Mesodermal cell (in vitro differentiated cells): ENCODE measurements at regions not wholly inside any gene's neighbourhood (a gene's known extent, or its start where the extent isn't known, plus 50 kb on each side); places are given as distances from the start of the nearest gene placed in this dataset.

Experiments
- H3K27ac ChIP-seq: 2 replicates; pipeline ENCODE4 v1.7.0; 2013; ENCODE audit warnings: mild to moderate bottlenecking, low read depth, low read length, moderate library complexity; ENCODE audit not compliant: severe bottlenecking
- H3K36me3 ChIP-seq: 2 replicates; pipeline ENCODE4 v1.7.1; 2013; ENCODE audit warnings: mild to moderate bottlenecking, low read length, moderate library complexity; ENCODE audit not compliant: control insufficient read depth, insufficient read depth
- H3K4me1 ChIP-seq: one replicate; pipeline ENCODE4 v1.7.1; 2013; ENCODE audit warnings: mild to moderate bottlenecking, low read length; ENCODE audit not compliant: insufficient read depth, control insufficient read depth, poor library complexity, severe bottlenecking
- H3K4me3 ChIP-seq: 2 replicates; pipeline ENCODE4 v1.7.0; 2013; ENCODE audit warnings: low read length, control low read depth, mild to moderate bottlenecking; ENCODE audit not compliant: insufficient read depth, poor library complexity, severe bottlenecking; ENCODE audit errors: extremely low read depth
- H3K9me3 ChIP-seq: 2 replicates; pipeline ENCODE4 v1.7.1; 2013; ENCODE audit warnings: mild to moderate bottlenecking, low read length, moderate library complexity; ENCODE audit not compliant: control insufficient read depth
- WGBS, 2 experiments: methylation state at CpG; one replicate each; pipeline ENCODE4 v1.1.5; 2013; ENCODE audit warnings: missing lambda C conversion rate in 2 of 2; ENCODE audit not compliant: insufficient coverage in 2 of 2; 5-methylcytosine and 5-hydroxymethylcytosine counted together

DNA sequence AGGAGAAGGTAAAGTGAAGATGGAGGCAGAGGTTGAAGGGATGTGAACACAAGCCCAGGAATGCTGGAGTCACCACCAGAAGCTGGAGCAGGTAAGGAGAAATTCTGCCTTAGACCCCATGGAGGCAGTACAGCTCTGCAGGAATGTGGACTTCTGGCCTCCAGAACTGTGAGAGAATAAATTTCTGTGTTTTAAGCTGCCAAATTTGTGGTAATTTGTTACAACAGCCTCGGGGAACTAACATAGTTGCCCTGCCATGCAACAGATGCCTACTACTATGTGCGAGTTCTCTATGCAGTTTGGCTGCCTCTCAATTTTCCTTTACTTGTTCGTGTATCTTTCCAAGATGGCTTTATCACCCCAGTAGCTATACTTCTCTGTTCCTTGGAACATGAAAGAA lies 394.1 kb downstream of the TUSC7 start:
- Histone ChIP-seq H3K4me3 (no peak overlapping the region), H3K9me3 (no peaks in the 10 kb centered on the region), H3K27ac (no peak overlapping the region), H3K4me1 (peaks cover 4% of the 10 kb centered on the region), H3K36me3 (no peaks in the 10 kb centered on the region)
- 90 to 93% methylated on average over 3 of the region's 3 CpGs for WGBS, 2 experiments

DNA sequence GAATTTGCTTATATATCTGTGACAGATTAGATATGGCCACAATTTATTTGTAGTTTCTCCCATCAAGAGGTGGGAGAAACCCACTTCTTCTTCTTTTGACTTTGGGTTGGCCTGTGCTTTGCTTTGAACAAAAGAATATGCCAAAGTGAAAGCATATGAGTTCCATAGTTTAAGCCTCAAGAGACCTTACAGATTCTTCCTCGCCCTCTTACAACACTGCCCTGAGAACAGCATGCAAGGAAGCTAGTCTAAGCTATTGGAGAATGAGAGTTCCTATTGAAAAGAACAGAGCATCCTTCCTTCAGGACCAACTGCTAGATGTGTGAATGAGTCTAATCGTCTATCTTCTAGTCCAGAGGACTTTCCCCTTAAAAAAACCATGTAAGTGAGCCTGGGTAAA lies 394.8 kb downstream of the TUSC7 start:
- WGBS, 2 experiments, result 83% methylated on average over 1 of the region's 2 CpGs; no CpG with 5 or more reads in 1 of the 2 experiments
- no peak overlapping the region for H3K4me3 ChIP-seq
- H3K9me3 ChIP-seq, result no peaks in the 10 kb centered on the region
- no peak overlapping the region for H3K27ac ChIP-seq
- H3K4me1 ChIP-seq, result peaks cover 4% of the 10 kb centered on the region
- no peaks in the 10 kb centered on the region for H3K36me3 ChIP-seq

DNA sequence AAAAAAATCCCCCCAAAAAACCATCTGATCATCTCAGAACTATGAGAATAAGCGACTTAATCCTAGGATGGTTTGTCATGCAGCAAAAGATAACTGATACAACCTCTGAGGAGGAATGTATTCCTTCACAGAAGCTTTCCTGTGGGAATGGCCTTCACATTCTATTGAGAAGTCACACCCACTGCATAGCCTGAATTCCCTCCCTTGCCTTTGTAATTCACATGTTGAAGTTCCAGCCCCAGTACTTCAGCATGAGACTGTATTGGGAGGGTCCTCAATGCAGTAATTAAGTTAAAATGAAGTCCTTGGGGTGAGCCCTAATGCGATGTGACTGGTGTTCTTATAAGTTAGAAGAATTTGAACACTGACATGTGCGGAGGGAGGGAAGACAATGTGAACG lies 395.2 kb downstream of the TUSC7 start:
- Histone ChIP-seq H3K9me3 (no peaks in the 10 kb centered on the region), H3K27ac (no peak overlapping the region), H3K4me1 (peaks cover 4% of the 10 kb centered on the region), H3K36me3 (no peaks in the 10 kb centered on the region), H3K4me3 (no peak overlapping the region)
- WGBS, 2 experiments, result 70 to 100% methylated on average over 1 to 3 of the region's 4 CpGs

GRCh38 chr3:117105686-117106085 lies 396.1 kb downstream of the TUSC7 start:
- no peak overlapping the region for H3K4me3 ChIP-seq
- no peaks in the 10 kb centered on the region for H3K9me3 ChIP-seq
- H3K4me1 ChIP-seq, result peaks cover 4% of the 10 kb centered on the region
- WGBS, 2 experiments, result 75 to 100% methylated on average over 1 to 2 of the region's 5 CpGs
- H3K27ac ChIP-seq, result no peak overlapping the region
- no peaks in the 10 kb centered on the region for H3K36me3 ChIP-seq

GRCh38 chr3:117106396-117106795 lies 396.8 kb downstream of the TUSC7 start:
- no CpG with 5 or more reads among the region's 2 CpGs for WGBS, 2 experiments
- Histone ChIP-seq H3K27ac (no peak overlapping the region), H3K36me3 (no peaks in the 10 kb centered on the region), H3K4me1 (peaks cover 4% of the 10 kb centered on the region), H3K9me3 (no peaks in the 10 kb centered on the region), H3K4me3 (no peak overlapping the region)

- no peaks in the 10 kb centered on the region for H3K9me3 ChIP-seq
- no peaks in the 10 kb centered on the region for H3K36me3 ChIP-seq
- peaks cover 4% of the 10 kb centered on the region for H3K4me1 ChIP-seq
- WGBS, 2 experiments, result 76 to 83% methylated on average over 1 to 2 of the region's 2 CpGs
- no peak overlapping the region for H3K27ac ChIP-seq
- no peak overlapping the region for H3K4me3 ChIP-seq
These were observed 398.4 kb downstream of the TUSC7 start for GRCh38 chr3:117107946-117108345.

DNA sequence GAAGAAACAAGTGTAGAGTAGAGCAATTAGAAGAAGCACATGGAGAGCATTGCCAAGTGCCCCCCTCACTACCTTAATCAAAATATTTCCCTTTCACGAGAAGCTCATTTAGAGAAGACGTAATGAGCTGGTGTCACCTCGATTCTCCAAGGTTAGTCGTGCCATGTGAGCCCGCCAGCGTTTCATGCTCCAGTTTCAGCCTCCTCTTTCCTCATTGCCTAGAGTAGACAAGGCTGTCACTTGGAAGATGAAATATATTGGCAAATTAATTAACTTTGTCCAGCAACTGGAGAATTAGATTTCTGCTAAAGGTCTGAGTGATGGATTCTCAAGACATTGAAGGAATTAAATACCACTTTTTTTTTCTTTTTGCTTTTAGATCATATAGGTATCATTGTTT lies 399.6 kb downstream of the TUSC7 start:
- Histone ChIP-seq H3K4me1 (peaks cover 4% of the 10 kb centered on the region), H3K4me3 (no peak overlapping the region), H3K9me3 (no peaks in the 10 kb centered on the region), H3K27ac (no peak overlapping the region), H3K36me3 (no peaks in the 10 kb centered on the region)
- WGBS, 2 experiments, result 81 to 82% methylated on average over 2 to 6 of the region's 6 CpGs

GRCh38 chr3:117114517-117115265 lies 405.1 kb downstream of the TUSC7 start:
- Histone ChIP-seq H3K27ac (no peak overlapping the region), H3K4me3 (no peak overlapping the region), H3K4me1 (peaks cover 4% of the 10 kb centered on the region), H3K36me3 (no peaks in the 10 kb centered on the region), H3K9me3 (no peaks in the 10 kb centered on the region)
- WGBS, 2 experiments, result 91% methylated on average over 4 of the region's 5 CpGs; no CpG with 5 or more reads in 1 of the 2 experiments

DNA sequence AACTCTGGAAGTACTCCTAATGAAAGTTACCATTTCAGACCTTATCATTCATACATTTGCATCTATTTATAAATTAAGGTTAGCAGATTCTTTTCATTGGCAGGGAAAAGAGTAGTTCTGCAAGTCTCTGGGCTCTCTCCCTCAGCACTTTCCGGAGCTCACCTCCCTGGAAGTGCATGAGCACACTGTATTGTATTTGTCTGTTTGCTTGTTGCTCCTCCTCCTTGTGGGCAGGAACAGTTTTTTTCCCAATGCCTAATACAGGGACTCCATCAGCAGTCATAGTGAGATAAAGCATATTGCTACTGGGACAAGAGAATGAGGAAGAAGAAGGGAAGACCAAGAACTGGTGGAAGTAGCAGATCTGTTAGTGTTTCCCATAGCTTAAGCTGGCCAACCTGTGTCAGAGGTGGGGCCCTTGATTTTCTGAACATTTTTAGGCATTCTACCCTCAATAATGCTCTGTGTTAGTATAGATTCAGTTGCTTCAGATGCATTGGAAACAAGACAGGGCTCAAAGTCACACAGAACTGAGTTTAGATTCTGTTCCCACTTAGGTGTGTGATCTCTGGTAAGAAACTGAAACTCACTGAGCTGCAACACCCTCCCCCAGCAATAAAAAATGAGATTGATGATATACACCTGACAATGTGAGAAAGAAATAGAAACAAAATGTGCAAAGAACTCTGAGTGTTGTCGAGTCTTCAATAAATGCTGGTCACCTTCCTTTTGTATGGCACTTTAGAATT lies 407.8 kb downstream of the TUSC7 start:
- Histone ChIP-seq H3K27ac (no peak overlapping the region), H3K4me1 (peaks cover 4% of the 10 kb centered on the region), H3K9me3 (no peaks in the 10 kb centered on the region), H3K36me3 (no peaks in the 10 kb centered on the region), H3K4me3 (no peak overlapping the region)
- 83% methylated on average over 2 of the region's 2 CpGs; no CpG with 5 or more reads in 1 of the 2 experiments for WGBS, 2 experiments

GRCh38 chr3:117118604-117119003 lies 409.0 kb downstream of the TUSC7 start:
- no peaks in the 10 kb centered on the region for H3K36me3 ChIP-seq
- peaks cover 4% of the 10 kb centered on the region for H3K4me1 ChIP-seq
- no peak overlapping the region for H3K27ac ChIP-seq
- WGBS, 2 experiments, result 92 to 100% methylated on average over 1 of the region's 1 CpG
- no peaks in the 10 kb centered on the region for H3K9me3 ChIP-seq
- H3K4me3 ChIP-seq, result no peak overlapping the region

DNA sequence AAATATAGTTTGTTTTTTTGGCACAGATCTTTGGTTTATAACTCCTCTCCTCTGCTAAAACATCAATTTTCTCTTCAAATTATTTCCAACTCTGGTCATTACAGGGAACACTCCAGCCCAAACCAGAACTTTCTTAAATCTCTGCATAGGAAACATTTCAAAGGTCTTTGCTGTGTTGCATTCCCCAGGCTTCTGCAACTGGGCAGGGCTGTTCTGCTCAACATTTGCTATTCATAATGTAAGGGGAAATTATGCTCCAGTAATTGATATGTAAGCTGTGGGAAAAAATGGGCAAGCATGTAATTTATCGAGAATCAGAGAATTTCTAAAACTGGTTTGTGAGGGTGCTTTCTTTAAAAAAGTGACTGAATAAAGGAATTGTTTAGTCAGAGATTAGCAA lies 410.4 kb downstream of the TUSC7 start:
- H3K27ac ChIP-seq, result no peak overlapping the region
- H3K9me3 ChIP-seq, result no peaks in the 10 kb centered on the region
- WGBS, 2 experiments, result 78 to 100% methylated on average over 1 of the region's 1 CpG
- no peaks in the 10 kb centered on the region for H3K36me3 ChIP-seq
- no peaks in the 10 kb centered on the region for H3K4me1 ChIP-seq
- H3K4me3 ChIP-seq, result no peak overlapping the region
